Fibroblast of the conjunctiva (primary cell): ENCODE measurements at regions not wholly inside any gene's neighbourhood (a gene's known extent, or its start where the extent isn't known, plus 50 kb on each side); places are given as distances from the start of the nearest gene placed in this dataset.
"Not testable (repeated sequence)": the region's sequence is repeated elsewhere in the genome, so short reads cannot be mapped to it uniquely, and the experiment has no call there.

ENCODE experiments used
- DNase-seq: peaks from one replicate; pipeline ENCODE4 v3.0.0-alpha.2; 2010; ENCODE audit warnings: low read depth

DNA sequence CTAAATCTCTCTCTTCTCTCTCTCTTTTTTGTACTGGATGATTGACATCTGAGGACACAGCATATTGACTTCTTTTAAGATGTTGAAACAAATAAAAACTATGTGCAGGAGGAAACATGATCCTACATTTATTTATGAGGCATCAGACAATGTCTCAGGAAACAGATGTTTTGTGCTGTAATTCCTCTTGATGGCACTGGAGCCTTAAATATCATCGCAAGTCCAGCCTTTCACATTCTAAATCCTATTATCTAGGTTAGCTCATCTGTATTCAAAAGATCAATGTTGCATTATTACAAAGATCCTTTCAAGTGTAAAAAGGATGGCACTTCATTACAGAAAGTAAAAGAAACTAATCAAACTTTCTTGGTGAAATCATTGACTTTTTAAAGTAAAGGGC lies 63.9 kb downstream of the MAT2B start:
- DNase-seq = peak; percentile 30

DNA sequence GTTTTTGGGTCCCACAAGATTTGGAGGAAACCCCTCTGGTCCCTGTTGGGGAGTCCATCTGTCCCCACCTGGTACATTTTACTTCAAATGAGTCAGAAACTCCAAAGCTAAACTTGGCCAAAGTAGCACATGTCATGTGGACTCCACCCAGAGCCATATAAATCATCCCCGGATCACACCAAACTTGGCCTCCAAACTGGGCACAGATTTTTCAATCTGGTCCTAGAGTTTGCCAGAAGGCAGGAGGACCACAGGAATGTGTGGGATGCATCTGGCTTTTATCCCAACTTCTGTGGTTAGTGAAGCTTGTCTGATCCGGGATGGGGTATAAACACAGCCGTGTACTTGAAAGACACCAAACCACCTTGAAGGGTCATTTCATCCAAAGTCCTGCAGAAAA lies 66.3 kb downstream of the MAT2B start:
- DNase-seq = peak; percentile 64

DNA sequence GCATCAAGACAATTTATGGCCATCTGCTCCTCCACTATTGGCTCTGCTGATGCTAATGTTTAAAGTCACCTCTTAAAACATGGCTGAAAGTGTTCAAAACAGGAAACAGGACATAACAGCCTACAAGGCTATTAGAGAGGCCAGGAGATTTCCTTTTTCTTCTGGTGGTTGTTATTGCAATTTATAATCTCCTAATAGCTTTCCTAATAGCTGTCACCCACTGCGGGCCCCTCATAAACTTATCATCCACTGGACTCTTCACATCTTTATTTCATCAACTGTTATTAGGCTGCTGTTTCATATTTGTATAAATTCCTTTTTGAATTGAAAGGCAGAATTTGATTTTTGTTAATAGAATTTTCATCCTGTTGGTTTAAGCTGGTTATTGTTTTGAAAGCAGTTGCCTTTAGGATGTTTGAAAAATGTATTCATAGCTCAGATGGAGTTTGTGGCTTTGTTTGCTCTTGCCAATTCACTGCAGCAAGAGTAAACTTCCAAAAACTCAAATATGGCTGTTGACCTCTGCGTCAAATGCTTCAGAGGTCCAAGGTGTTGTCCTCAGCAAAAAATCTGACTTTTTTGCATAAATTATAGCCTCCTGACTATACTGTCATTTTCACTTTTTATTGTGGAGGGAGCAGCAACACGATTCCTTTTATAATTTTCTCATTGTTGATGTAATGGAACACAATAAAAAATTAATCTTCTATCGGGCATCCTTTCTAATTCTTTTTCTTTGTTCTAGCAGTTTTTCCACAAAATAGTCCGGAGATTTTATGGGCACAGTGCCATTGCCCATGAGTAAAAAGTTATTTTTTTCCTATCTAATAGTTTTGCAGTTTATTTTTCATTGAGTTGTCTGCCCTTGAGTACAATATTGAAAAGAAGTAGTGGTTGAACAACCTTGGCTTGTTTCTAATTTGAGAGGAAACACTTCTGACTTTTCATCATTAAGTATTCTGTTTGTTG lies 69.3 kb downstream of the MAT2B start:
- DNase-seq = no peak

DNA sequence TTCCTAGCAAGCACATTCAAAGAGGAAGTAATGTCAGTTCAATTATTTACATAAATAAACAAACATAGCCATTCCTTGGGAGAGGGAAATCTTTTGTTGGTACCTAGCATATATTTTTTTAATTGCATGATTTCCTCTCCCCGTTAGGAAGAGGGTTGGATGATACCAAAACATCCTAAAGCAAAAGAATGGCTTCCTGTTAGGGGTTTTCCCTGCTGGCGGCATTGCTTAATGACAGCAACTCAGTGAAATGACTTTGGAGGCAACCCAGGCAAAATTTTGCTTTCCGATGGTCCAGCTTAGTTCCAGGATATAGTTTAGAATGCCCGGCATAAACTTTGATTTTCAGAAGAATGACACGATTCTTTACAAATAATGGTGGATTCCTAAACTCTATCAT lies 73.2 kb downstream of the MAT2B start:
- DNase-seq = no peak

DNA sequence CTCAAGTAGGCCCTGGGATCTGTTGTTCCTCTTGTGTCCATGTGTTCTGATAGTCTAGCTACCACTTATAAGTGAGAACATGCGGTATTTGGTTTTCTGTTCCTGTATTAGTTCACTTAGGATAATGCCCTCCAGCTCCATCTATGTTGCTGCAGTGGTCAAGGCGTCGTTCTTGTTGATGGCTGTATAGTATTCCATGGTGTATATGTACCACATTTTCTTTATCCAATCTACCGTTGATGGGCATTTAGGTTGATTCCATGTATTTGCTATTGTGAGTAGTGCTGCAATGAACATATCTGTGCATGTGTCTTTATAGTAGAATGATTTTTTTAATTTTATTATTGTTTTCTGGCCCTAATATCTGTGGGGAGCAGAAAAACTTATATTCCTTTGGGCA lies 74.3 kb downstream of the MAT2B start:
- DNase-seq = no peak

DNA sequence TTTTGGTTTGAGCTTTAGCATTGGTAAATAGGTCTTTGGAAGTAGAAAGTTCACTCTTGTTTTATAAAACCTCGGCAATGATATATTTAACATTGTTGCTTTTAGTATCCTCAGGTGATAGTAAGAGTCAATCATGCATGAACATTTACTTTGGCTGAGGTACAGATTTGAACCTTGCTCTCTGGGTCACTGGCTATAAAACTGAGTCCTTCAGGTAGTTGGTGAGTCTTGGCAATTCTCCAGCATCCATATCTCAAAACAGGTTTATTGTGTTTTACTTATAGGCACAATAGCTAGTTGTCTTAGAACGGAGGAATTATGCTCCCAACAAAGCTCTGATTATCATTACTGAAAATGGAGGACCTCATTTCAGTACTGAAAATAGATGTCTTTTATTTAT lies 75.1 kb downstream of the MAT2B start:
- no peak for DNase-seq

DNA sequence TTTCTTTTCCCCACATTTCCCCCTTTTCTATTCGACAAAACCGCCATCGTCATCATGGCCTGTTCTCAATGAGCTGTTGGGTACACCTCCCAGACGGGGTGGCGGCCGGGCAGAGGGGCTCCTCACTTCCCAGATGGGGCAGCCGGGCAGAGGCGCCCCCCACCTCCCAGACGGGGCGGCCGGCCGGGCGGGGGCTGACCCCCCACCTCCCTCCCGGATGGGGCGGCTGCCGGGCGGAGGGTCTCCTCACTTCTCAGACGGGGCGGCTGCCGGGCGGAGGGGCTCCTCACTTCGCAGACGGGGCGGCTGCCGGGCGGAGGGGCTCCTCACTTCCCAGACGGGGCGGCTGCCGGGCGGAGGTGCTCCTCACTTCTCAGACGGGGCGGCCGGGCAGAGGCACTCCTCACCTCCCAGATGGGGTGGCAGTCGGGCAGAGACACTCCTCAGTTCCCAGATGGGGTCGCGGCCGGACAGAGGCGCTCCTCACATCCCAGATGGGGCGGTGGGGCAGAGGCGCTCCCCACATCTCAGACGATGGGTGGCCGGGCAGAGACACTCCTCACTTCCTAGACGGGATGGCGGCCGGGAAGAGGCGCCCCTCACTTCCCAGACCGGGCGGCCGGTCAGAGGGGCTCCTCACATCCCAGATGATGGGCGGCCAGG lies 78.2 kb downstream of the MAT2B start:
- not testable (repeated sequence) for DNase-seq

DNA sequence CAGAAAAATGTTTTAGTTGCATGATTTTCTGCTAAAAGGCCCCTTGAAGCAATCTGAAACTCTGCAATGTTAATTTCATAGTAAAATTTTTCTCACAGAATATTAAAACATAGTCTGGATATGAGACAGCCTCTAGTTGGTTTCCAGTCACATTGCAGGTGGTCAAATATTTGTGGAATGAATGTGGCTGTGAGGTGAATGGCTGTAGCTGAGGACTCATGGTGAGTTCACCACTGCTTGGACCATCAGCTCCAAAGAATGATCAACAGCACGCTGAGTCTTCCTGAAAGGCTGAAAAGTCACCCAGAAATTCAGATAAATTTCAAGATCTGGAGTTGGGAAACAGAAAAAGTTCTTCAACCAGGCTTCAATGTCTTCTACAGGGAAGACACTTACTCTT lies 79.8 kb downstream of the MAT2B start:
- no peak for DNase-seq

DNA sequence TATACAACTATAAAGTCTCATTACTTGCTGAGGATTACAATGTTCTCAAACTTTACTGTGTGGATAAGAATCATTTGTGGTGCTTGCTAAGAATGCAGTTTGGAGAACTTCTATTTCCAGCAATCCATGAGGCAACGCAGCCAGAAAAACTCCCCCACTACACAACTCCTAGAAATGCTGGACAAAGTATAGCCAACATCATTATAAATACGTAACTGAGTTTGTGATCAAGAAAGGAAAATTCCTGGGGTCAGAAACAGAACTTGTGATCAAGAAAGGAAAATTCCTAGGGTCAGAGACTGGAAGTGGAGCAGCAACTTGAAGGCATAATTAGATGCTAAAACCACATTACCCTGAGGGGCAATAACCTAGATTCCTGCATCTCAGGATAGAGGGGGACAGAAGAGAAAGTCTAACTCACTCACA lies 81.1 kb downstream of the MAT2B start:
- no peak for DNase-seq

DNA sequence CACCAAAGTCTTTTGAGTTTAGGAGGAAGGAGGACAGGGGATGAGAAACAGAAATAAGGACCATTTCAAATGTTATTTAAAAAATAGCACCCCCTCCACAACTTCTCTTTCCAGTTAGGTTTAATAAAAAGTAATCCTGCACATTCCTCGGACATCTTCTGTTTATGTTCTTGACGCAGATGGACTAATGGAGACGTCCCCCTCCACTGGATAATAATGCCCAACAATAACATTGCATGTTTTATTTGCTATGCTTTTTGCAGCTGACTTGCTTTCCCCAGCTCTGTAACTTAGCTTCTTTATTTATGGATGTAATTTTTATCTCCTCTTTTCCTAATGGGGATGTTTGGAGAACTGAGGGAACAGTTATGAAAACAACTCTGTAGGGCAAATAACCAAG lies 89.5 kb downstream of the MAT2B start:
- DNase-seq = no peak

DNA sequence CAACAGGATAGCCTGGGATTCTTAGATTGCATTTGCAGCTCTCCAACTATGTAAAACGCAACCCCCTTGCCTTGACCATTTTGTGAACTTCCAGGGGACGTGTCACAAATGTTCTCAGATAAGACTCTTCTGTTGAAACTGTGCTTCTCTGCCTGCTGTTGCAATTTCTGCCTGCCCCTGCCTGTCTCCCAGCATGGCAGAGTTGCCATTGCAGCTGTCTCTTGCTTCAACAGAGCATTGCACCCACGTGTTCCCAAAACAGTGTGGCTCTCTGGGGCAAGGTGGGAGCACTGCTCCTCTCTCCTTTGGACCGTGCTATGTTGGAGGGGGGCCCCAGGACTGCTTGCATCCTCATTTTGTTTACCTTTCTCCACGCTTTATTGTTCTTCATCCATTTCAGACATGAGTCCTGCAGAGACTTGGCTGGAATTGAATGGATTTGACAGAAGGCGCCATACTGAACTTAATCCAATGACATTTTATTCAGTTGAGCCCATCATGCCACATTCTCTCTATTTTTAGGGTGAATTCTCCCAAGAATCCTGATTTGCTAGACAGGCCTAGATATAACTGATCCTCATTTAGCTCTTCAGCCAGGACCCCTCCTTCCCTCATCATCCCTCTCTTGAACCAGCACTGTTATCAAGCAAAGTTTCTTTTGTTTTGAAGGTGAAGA lies 90.7 kb downstream of the MAT2B start:
- no peak for DNase-seq

DNA sequence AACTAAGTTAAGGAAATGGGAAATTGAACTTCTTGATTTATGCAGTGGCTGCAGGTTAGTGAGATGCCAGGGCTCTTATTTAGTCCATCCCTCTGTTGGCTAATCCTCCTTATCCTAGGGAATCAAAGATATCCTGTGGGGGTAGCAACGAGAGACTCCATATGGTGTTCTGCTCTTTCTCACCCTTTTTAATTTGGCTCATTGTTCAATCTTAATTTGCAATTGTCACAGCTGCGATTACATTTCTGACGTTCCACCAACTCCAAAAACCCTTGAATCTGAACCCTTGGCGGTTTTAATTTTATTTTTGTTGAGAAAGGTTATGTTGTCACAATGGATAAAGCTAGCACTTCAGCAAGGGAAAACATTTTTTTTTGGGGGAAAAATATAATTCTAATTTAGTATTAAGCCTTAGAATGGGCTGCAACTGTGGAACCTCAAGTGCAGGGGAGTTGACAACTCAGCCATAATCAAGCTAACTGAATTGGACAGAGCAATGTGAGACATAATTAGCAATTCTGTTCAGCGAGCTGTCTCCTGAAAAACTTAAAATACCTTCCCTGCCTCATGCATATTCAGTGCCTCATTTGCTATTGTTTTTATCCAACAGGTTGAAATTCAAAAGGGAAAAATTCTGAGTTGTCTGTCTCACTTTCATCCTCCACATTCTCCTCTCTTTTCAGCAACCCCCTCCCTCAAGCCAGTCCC lies 91.3 kb downstream of the MAT2B start:
- DNase-seq = no peak

DNA sequence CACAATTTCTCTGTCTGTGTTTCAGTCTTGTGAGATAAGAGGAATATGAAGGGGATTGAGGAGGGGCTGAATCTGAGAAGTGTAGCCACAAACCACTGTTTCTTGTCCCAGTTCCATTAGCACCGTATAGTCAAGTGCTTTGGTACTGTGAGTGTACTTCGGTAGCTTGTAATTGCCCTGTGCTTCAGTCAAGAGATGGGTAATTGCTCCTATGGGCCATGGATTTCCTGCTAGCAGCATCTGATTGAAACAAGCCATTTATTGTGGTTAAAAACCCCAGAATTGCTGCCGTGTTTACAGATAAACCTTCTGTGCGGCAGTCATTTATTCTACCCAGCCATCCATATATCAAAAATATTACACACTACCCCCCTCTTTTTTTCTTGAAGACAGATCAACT lies 98.6 kb downstream of the MAT2B start:
- no peak for DNase-seq

DNA sequence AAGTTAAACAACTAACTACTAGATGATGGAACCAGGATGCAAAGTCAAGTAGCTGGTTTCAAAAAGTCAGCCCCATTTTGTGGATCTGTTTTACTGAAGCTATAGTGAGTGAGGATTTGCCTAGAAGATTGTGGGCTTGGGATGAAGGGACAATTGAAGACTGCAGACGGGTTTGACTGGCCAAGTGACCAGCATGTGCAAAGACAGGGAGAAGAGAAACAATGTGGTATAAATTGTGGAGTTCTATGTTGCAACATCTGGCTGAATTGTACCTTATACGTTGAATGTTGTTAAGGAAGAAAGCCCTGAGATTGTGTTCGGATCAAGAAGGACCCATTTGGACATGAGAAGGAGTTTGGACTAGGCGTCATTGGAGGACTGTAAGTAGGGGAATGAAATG lies 101.8 kb downstream of the MAT2B start:
- DNase-seq = no peak

DNA sequence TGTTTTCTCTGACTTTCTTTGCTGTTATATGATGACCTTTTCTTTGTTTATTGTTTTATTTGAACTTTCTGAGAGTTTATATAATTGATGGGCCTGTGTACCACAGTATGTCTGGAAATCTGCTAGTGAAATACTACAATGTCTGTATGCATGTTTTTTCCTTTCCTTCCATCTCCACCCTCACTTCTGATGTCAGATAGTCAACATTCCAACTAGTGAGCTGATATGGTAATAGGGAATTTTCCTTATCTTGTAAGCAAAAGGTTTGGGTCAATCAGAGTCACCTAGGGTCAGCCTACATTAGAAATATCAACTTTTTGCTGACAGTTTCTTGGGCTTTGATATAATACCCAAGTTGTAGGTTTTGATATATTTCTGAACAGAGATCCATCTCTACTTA lies 103.2 kb downstream of the MAT2B start:
- DNase-seq = no peak

DNA sequence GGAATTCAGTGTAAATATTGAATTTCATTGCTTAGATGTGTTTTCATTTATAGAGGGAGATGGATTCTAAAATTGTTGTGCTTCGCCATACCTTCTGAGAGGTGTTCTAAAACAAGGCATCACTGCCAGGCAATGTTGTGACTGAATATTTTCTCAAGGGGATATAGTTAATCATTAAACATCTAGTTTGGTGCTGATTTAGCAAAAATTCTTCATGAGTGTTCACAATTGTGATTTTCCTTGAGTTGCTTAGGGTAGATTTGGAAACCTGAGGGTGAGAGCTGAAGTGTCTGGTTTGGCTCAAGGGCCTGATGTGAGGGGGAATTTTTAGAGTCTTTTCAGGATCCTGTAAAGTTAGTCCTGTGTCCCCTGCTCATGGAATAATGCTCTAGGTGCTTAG lies 104.5 kb downstream of the MAT2B start:
- DNase-seq = no peak

DNA sequence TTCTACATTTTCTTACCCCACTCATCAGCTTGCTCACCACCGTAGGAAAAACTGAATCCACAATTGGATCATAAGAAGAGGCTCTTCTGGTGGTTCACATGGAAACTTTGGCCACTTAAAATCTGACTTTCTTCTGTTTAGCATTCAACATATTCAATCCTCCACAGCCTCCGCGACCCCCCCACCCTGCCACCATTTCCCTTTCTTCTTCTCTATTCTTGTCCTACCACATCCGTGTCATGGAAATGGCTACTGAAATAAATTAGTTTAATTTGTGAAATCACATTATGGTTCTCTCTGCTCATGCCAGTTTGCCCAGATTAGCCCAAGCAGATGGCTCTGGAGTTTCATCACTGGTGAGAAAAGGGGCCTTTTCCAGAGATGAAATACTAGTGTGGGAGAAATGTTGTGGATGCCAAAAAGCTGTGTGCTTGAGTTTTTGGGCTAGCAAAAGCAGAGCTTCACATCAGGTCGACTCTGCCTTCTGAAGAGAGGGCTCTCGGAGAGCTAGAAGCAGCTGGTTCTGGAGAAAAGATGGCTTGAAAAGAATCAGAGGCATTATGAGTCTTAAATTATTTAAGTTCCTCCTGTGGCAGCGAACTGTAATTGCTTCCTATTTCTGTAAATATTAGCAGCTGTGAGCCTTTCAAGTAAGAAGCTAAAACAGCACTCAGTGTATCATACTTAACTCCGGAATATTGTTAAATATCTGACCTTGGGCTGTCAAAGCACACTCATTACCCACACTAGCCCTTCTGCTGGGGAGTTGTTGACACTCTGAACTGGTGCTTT lies 107.1 kb downstream of the MAT2B start:
- no peak for DNase-seq

DNA sequence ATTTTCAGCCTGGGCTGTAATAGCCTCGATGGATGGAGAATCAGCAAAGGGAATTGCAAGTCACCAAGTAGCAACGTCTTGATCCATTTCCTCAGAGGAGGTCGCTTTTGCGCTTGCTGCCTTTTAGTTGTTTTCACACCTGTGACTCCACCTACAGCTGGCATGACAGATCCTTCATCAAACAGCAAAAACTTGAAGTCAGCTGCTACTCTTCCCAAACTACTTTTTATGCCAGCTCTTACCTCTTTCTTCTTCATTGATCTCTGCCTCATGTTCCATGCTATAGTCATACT lies 107.7 kb downstream of the MAT2B start:
- no peak for DNase-seq

DNA sequence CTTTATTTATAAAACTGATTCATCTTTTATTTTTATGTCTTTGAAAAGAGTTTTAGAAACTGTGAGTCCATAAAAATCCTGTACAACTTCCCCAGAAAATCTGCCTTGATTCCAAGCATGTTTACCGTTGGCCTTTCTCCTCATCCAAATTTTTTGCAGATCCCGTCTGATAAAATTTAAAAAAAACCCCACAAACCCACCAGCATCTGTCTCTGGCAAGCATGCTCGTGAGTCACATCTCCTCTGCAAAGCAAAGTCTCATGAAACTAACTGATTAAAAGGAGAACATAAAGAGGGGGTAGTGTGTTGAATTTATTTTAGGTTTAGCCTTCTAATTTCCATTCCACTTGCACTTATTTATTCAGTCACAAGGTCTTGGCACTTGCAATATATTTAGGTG lies 109.4 kb downstream of the MAT2B start:
- peak; percentile 10 for DNase-seq

DNA sequence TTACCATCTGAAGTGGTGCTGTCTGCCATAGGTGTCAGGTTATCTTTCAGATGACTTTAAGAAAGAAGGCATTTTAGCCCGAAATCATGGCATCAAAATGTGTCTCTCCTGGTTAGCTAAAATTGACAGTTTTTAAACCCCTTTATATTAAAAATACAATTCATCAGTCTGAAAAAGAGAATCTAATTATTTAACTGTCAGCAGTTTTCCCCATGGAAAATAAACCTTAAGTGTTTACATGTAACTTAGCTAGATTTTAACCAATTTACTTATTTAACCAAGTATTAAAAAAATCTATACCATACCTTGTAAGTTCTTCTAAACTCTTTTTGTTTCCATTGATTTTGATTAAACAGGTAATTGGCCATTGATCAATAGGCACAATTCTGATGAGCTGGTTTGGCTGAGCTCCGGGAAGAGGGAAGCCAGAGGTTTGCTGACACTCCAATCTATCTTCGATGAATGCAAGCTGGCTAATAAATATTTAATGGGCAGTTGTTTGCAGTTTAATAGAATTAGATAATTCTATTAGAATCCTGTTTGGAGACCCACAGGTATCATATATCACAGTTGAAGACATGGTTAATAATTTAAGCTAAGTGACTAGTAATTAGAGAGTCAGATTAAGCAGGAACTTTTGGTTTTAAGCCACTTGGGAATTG lies 114.0 kb downstream of the MAT2B start:
- DNase-seq = no peak

DNA sequence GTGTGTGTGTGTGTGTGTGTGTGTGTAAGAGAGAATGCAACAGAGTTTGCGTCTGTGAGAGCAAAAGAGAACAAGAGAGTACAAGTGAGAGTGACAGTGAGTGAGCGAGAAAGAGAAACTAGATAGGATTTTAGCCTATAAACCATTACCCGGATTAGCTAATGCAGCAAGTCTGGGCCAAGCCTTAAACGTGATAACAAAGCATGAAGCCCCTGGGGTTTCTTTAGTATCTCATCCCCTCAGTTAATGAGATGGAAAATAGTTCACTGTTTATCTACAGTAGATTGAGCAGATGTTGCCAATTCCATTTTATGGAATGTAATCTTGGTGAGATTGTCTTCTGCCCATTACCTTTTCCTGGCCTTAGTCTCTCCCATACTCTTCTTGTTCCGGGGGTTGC lies 114.5 kb downstream of the MAT2B start:
- no peak for DNase-seq
